HCT116 (cell line): ENCODE measurements at regions not wholly inside any gene's neighbourhood (a gene's known extent, or its start where the extent isn't known, plus 50 kb on each side); places are given as distances from the start of the nearest gene placed in this dataset.

Source experiments
- ATAC-seq: fragments of 200-7000 bp; cut with Tn5 transposase; 2 replicates; pipeline ENCODE4 v1.9.1; 2020; ENCODE audit warnings: mild to moderate bottlenecking, moderate library complexity
- BruUV-seq: library from RNA; stranded (reverse); fragments of 400-500 nt; replicated peaks from 2 replicates; lab custom pipeline; 2021; lab: Mats Ljungman, UMichigan
- CTCF ChIA-PET: fragments of 300-600 bp; sonication (Branson Sonifier 250); formaldehyde crosslinking; loops from one replicate; lab custom pipeline; 2021; ENCODE audit warnings: antibody characterized with exemption; lab: Charles Lee
- POLR2A ChIA-PET: fragments of 300-600, 350-600 bp; sonication (Branson Sonifier 250); formaldehyde crosslinking; loops from one replicate; lab custom pipeline; 2021; ENCODE audit warnings: antibody characterized with exemption; lab: Charles Lee
- RAD21 ChIA-PET, 2 experiments: fragments of 300-600 bp; sonication (Branson Sonifier 250); formaldehyde crosslinking; loops; one replicate each; lab custom pipeline; 2023; ENCODE audit warnings: low total read pairs in 2 of 2; ENCODE audit not compliant: uncharacterized antibody in 2 of 2, unreplicated experiment in 2 of 2, low non-redundant PET in 1 of 2; lab: Charles Lee
- DNase-seq: peaks from one replicate; pipeline ENCODE4 v3.0.0-alpha.2; 2010; ENCODE audit warnings: low read depth, low spot score
- H2AFZ ChIP-seq: fragments of 200-600 bp; shearing (Covaris generic), sonication (generic); 2 replicates; pipeline ENCODE4 v1.6.1; 2017; ENCODE audit warnings: low read depth, mixed run types, mixed read lengths, antibody characterized with exemption, low read length; ENCODE audit not compliant: poor library complexity, severe bottlenecking
- H3K27ac ChIP-seq: 2 replicates; pipeline ENCODE4 v1.5.1; 2012; ENCODE audit warnings: low read depth, low read length
- H3K27me3 ChIP-seq: fragments of 200-600 bp; sonication (generic); 2 replicates; pipeline ENCODE4 v1.6.1; 2016; ENCODE audit warnings: mixed run types, low read length, mixed read lengths; ENCODE audit not compliant: insufficient read depth
- H3K36me3 ChIP-seq, 2 experiments: fragments of 200-500 bp in 1 of 2; fragments of 200-600 bp in 1 of 2; sonication (Bioruptor generic) in 1 of 2; sonication (generic) in 1 of 2; 2 replicates each; pipeline versions ENCODE4 v1.5.1 to v1.6.1; 2014 to 2016; ENCODE audit warnings: low read length in 2 of 2, inconsistent platforms in 1 of 2, mixed read lengths in 1 of 2, mixed run types in 1 of 2; ENCODE audit not compliant: insufficient read depth in 2 of 2, control insufficient read depth in 1 of 2
- H3K4me1 ChIP-seq, 2 experiments: fragments of 200-600 bp in 1 of 2; sonication (generic) in 1 of 2; 2 replicates each; pipeline versions ENCODE4 v1.5.1 to v1.6.1; 2012 to 2017; ENCODE audit warnings: low read length in 2 of 2, inconsistent platforms in 1 of 2, mild to moderate bottlenecking in 1 of 2, mixed read lengths in 1 of 2, mixed run types in 1 of 2, moderate library complexity in 1 of 2; ENCODE audit not compliant: insufficient read depth in 2 of 2, control insufficient read depth in 1 of 2
- H3K4me2 ChIP-seq: fragments of 200-600 bp; sonication (generic); 2 replicates; pipeline ENCODE4 v1.6.1; 2017; ENCODE audit warnings: mixed run types, low read length, mixed read lengths
- H3K4me3 ChIP-seq, 2 experiments: fragments of 200-600 bp in 1 of 2; sonication (generic) in 1 of 2; replicated peaks in 1 of 2; 2 replicates each; pipeline ENCODE4 v1.5.1; 2011 to 2016; ENCODE audit warnings: low read length in 2 of 2, control low read depth in 1 of 2, low read depth in 1 of 2, mild to moderate bottlenecking in 1 of 2, mixed read lengths in 1 of 2, mixed run types in 1 of 2
- H3K79me2 ChIP-seq: fragments of 200-600 bp; sonication (generic); 2 replicates; pipeline ENCODE4 v1.6.1; 2017; ENCODE audit warnings: mild to moderate bottlenecking, mixed run types, low read length, moderate library complexity, mixed read lengths; ENCODE audit not compliant: insufficient read depth
- H3K9ac ChIP-seq: fragments of 200-600 bp; sonication (generic); 2 replicates; pipeline ENCODE4 v1.6.1; 2016; ENCODE audit warnings: low read length, mixed read lengths
- H3K9me2 ChIP-seq: fragments of 200-600 bp; sonication (generic), shearing (Covaris generic); 2 replicates; pipeline ENCODE4 v1.6.1; 2017; ENCODE audit warnings: mixed run types, mild to moderate bottlenecking, moderate library complexity; ENCODE audit not compliant: insufficient read depth
- H3K9me3 ChIP-seq, 2 experiments: fragments of 200-500 bp in 1 of 2; fragments of 200-600 bp in 1 of 2; sonication (Bioruptor generic) in 1 of 2; sonication (generic) in 1 of 2; 2 replicates each; pipeline ENCODE4 v1.6.1; 2014 to 2017; ENCODE audit warnings: low read length in 2 of 2, mixed read lengths in 2 of 2, inconsistent platforms in 1 of 2, low read depth in 1 of 2, mild to moderate bottlenecking in 1 of 2, mixed run types in 1 of 2, moderate library complexity in 1 of 2; ENCODE audit not compliant: control insufficient read depth in 1 of 2, insufficient read depth in 1 of 2
- H4K20me1 ChIP-seq: fragments of 200-600 bp; sonication (generic), shearing (Covaris generic); 2 replicates; pipeline ENCODE4 v1.6.1; 2017; ENCODE audit warnings: mixed run types, mild to moderate bottlenecking, moderate library complexity; ENCODE audit not compliant: insufficient read depth
- CBX3 ChIP-seq: IDR thresholded peaks from 2 replicates; pipeline ENCODE4 v1.6.1; 2012; ENCODE audit warnings: low read depth
- EGR1 ChIP-seq: IDR thresholded peaks from 2 replicates; pipeline ENCODE4 v1.6.1; 2012; ENCODE audit warnings: low read depth
- FOSL1 ChIP-seq: IDR thresholded peaks from 2 replicates; pipeline ENCODE4 v1.6.1; 2012; ENCODE audit warnings: low read depth
- MAX ChIP-seq: IDR thresholded peaks from 2 replicates; pipeline ENCODE4 v1.6.1; 2012
- SIN3A ChIP-seq: IDR thresholded peaks from 2 replicates; pipeline ENCODE4 v1.6.1; 2012; ENCODE audit warnings: low read depth
- TCF7L2 ChIP-seq: IDR thresholded peaks from 2 replicates; pipeline ENCODE4 v1.7.0; 2011; ENCODE audit warnings: borderline replicate concordance, inconsistent platforms; ENCODE audit not compliant: insufficient read depth, insufficient read length; ENCODE audit errors: extremely low read depth
- YY1 ChIP-seq: IDR thresholded peaks from 2 replicates; pipeline ENCODE4 v1.6.1; 2011; ENCODE audit warnings: low read length, low read depth, moderate library complexity, mild to moderate bottlenecking; ENCODE audit not compliant: insufficient replicate concordance; ENCODE audit errors: extremely low read depth
- ZBTB33 ChIP-seq: IDR thresholded peaks from 2 replicates; pipeline ENCODE4 v1.6.1; 2011; ENCODE audit warnings: mild to moderate bottlenecking, low read length, moderate library complexity; ENCODE audit not compliant: insufficient replicate concordance; ENCODE audit errors: extremely low read depth
- ZFX ChIP-seq: fragments of 450-650 bp; IDR thresholded peaks from 2 replicates; pipeline ENCODE4 v1.6.1; 2017
- ZNF274 ChIP-seq: fragments of 200-500 bp; sonication (Bioruptor generic); IDR thresholded peaks from 2 replicates; pipeline ENCODE4 v1.6.1; 2014; ENCODE audit warnings: mild to moderate bottlenecking, low read depth, low read length, inconsistent platforms
- intact Hi-C: fragments of 100-400 bp; cut with micrococcal nuclease; formaldehyde crosslinking; loops from 2 replicates; pipeline ENCODE4 v1.10.0; 2022
- TF ChIP-seq, protein P1 (sequence below): IDR thresholded peaks from 2 replicates; pipeline ENCODE4 v1.6.1; 2012; ENCODE audit warnings: low read depth
- TF ChIP-seq, protein P2 (sequence below), 3 experiments: fragments of 200-600 bp in 1 of 3; sonication (generic) in 1 of 3; IDR thresholded peaks in 2 of 3; conservative IDR thresholded peaks in 1 of 3; 2 replicates each; pipeline ENCODE4 v1.5.1; 2012 to 2017; ENCODE audit warnings: low read depth in 2 of 3, low read length in 2 of 3, antibody characterized with exemption in 1 of 3, borderline replicate concordance in 1 of 3, control low read depth in 1 of 3, mild to moderate bottlenecking in 1 of 3, mixed read lengths in 1 of 3, mixed run types in 1 of 3, moderate library complexity in 1 of 3; ENCODE audit not compliant: insufficient read depth in 1 of 3

DNA sequence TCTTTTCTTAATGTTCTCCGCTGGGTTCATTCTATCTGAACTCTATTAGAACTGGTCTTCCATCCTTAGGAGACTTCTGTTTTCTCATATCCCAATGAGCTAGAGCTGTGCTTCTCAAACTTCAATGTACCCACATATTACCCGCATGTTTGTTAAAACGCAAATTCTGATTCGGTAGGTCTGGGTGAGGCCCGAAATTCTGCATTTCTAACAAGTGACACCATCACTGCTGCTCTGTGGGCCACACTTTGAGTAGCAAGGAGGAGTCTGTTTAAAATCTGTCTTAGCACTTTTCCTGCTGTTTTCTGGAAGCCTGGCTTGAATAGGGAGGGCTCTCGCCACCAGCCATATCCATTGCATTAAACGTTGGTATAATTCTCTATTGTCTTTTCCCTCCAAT lies 151.9 kb upstream of the CLINT1 start:
- TF ChIP-seq, protein P1, sequence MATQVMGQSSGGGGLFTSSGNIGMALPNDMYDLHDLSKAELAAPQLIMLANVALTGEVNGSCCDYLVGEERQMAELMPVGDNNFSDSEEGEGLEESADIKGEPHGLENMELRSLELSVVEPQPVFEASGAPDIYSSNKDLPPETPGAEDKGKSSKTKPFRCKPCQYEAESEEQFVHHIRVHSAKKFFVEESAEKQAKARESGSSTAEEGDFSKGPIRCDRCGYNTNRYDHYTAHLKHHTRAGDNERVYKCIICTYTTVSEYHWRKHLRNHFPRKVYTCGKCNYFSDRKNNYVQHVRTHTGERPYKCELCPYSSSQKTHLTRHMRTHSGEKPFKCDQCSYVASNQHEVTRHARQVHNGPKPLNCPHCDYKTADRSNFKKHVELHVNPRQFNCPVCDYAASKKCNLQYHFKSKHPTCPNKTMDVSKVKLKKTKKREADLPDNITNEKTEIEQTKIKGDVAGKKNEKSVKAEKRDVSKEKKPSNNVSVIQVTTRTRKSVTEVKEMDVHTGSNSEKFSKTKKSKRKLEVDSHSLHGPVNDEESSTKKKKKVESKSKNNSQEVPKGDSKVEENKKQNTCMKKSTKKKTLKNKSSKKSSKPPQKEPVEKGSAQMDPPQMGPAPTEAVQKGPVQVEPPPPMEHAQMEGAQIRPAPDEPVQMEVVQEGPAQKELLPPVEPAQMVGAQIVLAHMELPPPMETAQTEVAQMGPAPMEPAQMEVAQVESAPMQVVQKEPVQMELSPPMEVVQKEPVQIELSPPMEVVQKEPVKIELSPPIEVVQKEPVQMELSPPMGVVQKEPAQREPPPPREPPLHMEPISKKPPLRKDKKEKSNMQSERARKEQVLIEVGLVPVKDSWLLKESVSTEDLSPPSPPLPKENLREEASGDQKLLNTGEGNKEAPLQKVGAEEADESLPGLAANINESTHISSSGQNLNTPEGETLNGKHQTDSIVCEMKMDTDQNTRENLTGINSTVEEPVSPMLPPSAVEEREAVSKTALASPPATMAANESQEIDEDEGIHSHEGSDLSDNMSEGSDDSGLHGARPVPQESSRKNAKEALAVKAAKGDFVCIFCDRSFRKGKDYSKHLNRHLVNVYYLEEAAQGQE, result no peak
- TF ChIP-seq, protein P2, sequence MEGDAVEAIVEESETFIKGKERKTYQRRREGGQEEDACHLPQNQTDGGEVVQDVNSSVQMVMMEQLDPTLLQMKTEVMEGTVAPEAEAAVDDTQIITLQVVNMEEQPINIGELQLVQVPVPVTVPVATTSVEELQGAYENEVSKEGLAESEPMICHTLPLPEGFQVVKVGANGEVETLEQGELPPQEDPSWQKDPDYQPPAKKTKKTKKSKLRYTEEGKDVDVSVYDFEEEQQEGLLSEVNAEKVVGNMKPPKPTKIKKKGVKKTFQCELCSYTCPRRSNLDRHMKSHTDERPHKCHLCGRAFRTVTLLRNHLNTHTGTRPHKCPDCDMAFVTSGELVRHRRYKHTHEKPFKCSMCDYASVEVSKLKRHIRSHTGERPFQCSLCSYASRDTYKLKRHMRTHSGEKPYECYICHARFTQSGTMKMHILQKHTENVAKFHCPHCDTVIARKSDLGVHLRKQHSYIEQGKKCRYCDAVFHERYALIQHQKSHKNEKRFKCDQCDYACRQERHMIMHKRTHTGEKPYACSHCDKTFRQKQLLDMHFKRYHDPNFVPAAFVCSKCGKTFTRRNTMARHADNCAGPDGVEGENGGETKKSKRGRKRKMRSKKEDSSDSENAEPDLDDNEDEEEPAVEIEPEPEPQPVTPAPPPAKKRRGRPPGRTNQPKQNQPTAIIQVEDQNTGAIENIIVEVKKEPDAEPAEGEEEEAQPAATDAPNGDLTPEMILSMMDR (IDR thresholded peaks at IDR 0.05 in 2 of 3, conservative IDR thresholded peaks at IDR 0.05 in 1 of 3; ENCODE audit: borderline replicate concordance in 1 of 3, insufficient read depth in 1 of 3, low read depth in 2 of 3, low read length in 2 of 3), result no peak
- TF ChIP-seq ZFX, result no peak
- no peak for TF ChIP-seq MAX
- TF ChIP-seq CBX3, result no peak
- no peak for TF ChIP-seq SIN3A
- TF ChIP-seq TCF7L2, result no peak
- no peak for TF ChIP-seq ZNF274
- no peak for TF ChIP-seq EGR1
- no peak for TF ChIP-seq YY1
- no peak for TF ChIP-seq FOSL1
- TF ChIP-seq ZBTB33, result no peak
- TF ChIP-seq, all 23 proteins: peak for 0
- H3K4me2 ChIP-seq, result no peak overlapping the region
- intact Hi-C loops, result loop anchor here (10.0 kb wide), 1 partner anchor 1094 kb away; no protein-coding TSS in a partner anchor
- ATAC-seq (no peak), DNase-seq (no peak)
- H3K79me2 ChIP-seq, result no peaks in the 10 kb centered on the region
- no peak overlapping the region for H3K9ac ChIP-seq
- no peaks in the 10 kb centered on the region for H4K20me1 ChIP-seq
- H2AFZ ChIP-seq, result no peak overlapping the region
- no peaks in the 10 kb centered on the region for H3K36me3 ChIP-seq
- no peak overlapping the region for H3K27ac ChIP-seq
- 0 out of 4 replicates have a peak, but pooled peaks cover 0 to under 1% of the 10 kb centered on the region in 2 experiments for H3K9me3 ChIP-seq
- POLR2A ChIA-PET, result interaction anchor here (0.6 kb wide), 1 partner anchor 9 kb away, joined by 4 read pairs; no protein-coding TSS in a partner anchor
- no peaks in the 10 kb centered on the region for H3K4me1 ChIP-seq
- H3K27me3 ChIP-seq, result peaks cover 26% of the 10 kb centered on the region
- CTCF ChIA-PET, result no interaction called here
- no peak overlapping the region for H3K4me3 ChIP-seq
- RAD21 ChIA-PET, result no interaction called here
- BruUV-seq, result no TSS peak
- no peaks in the 10 kb centered on the region for H3K9me2 ChIP-seq
